RPMI7951 (cell line): ENCODE measurements at regions not wholly inside any gene's neighbourhood (a gene's known extent, or its start where the extent isn't known, plus 50 kb on each side); places are given as distances from the start of the nearest gene placed in this dataset.

ENCODE experiments used
- DNase-seq: peaks from one replicate; pipeline ENCODE4 v3.0.0-alpha.2; 2012; ENCODE audit warnings: low read depth

GRCh38 chr4:14868426-14869395, 133.6 kb upstream of the CPEB2 start:
- DNase-seq: no peak

GRCh38 chr4:14871676-14872430, 130.4 kb upstream of the CPEB2 start:
- DNase-seq: peak; percentile 8

- no peak for DNase-seq
Observed at GRCh38 chr4:14874990-14875389, 127.3 kb upstream of the CPEB2 start.

- DNase-seq: peak; percentile 6
Observed at GRCh38 chr4:14877246-14878225, 124.7 kb upstream of the CPEB2 start.

GRCh38 chr4:14878681-14879080, 123.6 kb upstream of the CPEB2 start:
- DNase-seq: no peak

GRCh38 chr4:14879683-14880082, 122.6 kb upstream of the CPEB2 start:
- no peak for DNase-seq

GRCh38 chr4:14880805-14881204, 121.5 kb upstream of the CPEB2 start:
- DNase-seq: no peak

- no peak for DNase-seq
Observed at GRCh38 chr4:14883166-14883565, 119.1 kb upstream of the CPEB2 start.

- no peak for DNase-seq
Observed at GRCh38 chr4:14883661-14884060, 118.6 kb upstream of the CPEB2 start.

- no peak for DNase-seq
Observed at GRCh38 chr4:14887842-14888433, 114.3 kb upstream of the CPEB2 start.

GRCh38 chr4:14888790-14889572, 113.3 kb upstream of the CPEB2 start:
- DNase-seq: no peak

GRCh38 chr4:14892563-14892962, 109.7 kb upstream of the CPEB2 start:
- DNase-seq: no peak

- no peak for DNase-seq
Observed at GRCh38 chr4:14893713-14894112, 108.6 kb upstream of the CPEB2 start.

GRCh38 chr4:14894392-14895292, 107.6 kb upstream of the CPEB2 start:
- no peak for DNase-seq

- no peak for DNase-seq
Observed at GRCh38 chr4:14896656-14897175, 105.6 kb upstream of the CPEB2 start.

- no peak for DNase-seq
Observed at GRCh38 chr4:14897217-14897616, 105.1 kb upstream of the CPEB2 start.

GRCh38 chr4:14898989-14899388, 103.3 kb upstream of the CPEB2 start:
- no peak for DNase-seq

- DNase-seq: no peak
Observed at GRCh38 chr4:14902342-14902741, 99.9 kb upstream of the CPEB2 start.

- DNase-seq: no peak
Observed at GRCh38 chr4:14903321-14903720, 99.0 kb upstream of the CPEB2 start.
